GM19467 (cell line): ENCODE measurements at regions not wholly inside any gene's neighbourhood (a gene's known extent, or its start where the extent isn't known, plus 50 kb on each side); places are given as distances from the start of the nearest gene placed in this dataset.
A peak's percentile ranks its signal among the peaks of the same experiment; 100 is the strongest.
"Not testable (repeated sequence)": the region's sequence is repeated elsewhere in the genome, so short reads cannot be mapped to it uniquely, and the experiment has no call there.

Experiments
- ATAC-seq: cut with Tn5 transposase; IDR thresholded peaks from one replicate; pipeline ENCODE4 v1.9.1; 2021; ENCODE audit warnings: mild to moderate bottlenecking, moderate library complexity; ENCODE audit not compliant: unreplicated experiment

DNA sequence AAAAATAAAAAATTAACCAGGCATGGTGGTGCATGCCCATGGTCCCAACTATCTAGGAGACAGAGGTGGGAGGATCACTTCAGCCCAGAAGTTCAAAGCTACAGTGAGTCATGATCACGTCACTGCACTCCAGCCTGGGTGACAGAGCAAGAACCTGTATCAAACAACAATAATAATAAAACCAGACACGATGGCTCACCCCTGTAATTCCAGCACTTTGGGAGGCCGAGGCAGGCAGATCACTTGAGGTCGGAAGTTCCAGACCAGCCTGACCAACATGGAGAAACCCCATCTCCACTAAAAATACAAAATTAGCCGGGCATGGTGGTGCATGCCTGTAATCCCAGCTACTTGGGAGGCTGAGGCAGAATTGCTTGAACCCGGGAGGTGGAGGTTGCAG, 159.4 kb downstream of the SKIDA1 start:
- not testable (repeated sequence) for ATAC-seq

DNA sequence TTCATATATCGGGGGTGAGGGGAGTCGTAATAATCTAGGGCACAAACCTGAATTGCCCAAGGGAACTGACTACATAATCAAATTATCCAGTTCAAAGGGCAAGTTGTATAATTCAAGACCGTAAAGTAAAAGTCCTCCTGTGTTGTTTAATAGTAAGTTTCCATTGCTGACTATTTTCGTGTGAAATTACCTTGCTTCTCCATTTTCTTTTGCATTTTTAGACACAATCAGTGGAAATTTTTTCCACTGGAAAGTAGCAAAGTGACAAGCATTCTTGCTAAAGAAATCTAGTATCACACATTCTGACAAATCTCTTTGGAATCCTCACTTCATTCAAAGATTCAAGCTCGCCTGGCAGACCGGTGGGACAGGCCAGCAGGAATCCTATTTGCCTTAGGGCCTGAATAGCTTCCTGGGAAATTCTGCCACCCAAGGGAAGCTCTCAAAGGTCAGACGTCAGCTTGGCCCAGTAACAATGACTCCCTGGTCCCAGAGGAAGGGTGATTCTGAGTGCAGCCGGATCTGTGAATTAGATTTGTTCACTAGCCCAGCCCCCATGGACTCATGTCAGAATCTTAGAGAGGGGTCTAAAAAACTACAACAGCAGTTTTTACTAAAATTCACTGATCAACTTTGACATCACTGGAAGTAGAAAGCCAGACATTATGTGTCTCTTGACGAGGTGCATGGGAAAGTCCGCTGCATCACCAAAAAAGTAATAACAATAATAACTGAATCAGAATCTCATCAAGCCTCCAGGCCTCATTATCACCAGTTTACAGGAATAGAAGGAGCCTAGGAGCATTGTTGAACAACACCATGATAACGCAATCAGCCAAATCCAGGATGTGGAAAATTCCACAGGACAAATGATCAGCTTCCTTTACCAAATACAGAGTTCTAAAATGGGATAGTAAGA, 161.0 kb downstream of the SKIDA1 start:
- no peak for ATAC-seq

GRCh38 chr10:21363731-21364104, 161.8 kb downstream of the SKIDA1 start:
- ATAC-seq: no peak

DNA sequence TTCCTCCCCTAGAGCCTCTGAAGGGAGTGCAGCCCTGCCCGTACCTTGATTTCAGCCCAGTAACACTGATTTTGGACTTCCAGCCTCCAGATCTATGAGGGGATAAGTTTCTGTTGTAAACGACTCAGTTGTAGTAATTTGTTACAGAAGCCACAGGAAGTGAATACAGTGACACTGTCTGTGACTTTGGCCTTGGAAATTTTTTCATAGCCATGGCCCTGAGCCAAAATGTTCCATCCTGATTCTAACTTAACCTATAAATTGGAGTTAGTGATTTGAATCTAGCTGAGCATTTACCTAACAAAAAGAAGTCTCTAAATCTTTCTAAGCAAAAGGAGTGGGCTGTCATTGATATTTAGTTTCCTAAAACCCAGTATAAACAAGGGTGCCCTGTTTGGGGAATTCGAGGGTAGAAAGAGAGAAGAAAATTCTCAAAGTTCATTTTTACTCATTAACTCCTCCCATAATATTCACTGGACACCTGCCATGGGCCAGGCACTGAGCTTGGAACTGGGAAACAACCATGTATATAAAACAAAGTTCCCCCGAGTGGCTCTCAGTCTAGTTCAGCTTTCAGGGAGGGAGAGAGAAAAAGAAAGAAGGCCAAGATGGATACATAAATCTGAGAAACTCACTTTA, 162.3 kb downstream of the SKIDA1 start:
- no peak for ATAC-seq

- no peak for ATAC-seq
Measured at GRCh38 chr10:21359202-21359601, 166.3 kb downstream of the SKIDA1 start.

- ATAC-seq: no peak
Measured at GRCh38 chr10:21355591-21356011, 169.9 kb downstream of the SKIDA1 start.

DNA sequence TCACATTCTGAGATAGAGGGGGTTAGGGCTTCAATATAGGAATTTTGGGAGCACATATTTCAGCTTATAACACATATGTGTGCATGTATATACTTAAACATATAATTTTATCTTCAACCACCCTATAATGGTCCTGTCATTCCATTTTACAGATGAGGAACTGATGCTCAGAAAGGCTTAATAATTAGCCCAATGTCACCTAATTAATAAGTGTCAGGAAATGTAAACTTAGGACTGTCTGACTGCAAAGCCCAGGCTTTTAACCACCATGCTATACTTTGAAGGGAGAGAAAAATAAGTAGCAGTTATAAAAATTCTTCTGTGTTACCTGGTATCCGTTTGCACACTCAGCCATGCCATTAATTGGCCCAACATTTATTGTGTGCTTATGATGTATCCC, 172.6 kb downstream of the SKIDA1 start:
- peak; percentile 67 for ATAC-seq

DNA sequence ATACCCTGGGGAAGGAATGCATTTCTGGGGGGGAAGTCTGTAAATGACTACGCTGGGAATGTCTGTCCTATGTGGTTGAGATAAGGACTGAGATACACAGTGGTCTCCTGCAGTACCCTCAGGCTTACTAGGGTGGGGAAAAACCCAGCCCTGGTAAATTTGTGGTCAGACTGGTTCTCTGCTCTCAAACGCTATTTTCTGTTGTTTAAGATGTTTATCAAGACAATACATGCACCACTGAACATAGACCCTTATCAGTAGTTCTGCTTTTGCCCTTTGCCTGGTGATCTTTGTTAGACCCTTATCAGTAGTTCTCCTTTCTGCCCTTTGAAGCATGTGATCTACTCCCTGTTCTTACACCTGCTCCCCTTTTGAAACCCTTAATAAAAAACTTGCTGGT, 173.9 kb downstream of the SKIDA1 start:
- not testable (repeated sequence) for ATAC-seq

DNA sequence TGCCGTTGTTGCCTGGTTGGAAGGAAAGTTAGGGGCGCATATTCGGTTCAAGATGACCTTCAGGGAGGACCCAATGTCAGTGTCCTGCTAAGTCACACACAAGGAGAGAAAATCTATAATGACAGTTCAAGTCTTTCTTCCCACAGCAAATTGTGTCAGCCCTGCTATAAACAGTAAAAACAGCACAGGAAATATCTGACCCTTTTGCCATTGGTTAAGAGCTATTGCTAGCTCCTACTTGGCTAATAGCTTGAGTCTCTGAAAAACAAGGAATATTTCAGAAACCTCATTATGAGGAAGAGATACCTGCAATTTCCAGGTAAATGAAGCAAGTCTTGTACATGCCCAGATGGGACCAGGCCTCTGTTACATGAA, 175.6 kb downstream of the SKIDA1 start:
- ATAC-seq: no peak

DNA sequence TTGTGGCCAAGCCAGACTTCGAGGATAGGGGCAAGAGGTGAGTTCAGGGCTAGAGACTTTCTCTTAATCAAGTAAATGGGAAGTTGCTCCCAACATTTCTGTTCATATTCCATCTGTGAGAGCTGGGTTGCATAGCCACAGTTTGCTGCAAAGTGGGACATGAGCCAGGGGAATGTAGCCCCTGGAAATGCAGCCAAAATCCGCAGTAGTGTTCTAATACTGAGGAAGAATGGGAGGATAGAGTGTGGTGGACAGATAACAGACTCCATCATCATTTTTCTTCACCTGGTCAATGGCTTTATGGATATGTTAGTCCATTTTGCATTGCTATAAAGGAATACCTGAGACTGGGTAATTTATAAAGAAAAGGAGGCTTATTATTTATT, 177.7 kb downstream of the SKIDA1 start:
- ATAC-seq: no peak

GRCh38 chr10:21347043-21347784, 178.3 kb downstream of the SKIDA1 start:
- ATAC-seq: no peak

- ATAC-seq: no peak
Measured at GRCh38 chr10:21343087-21343486, 182.4 kb downstream of the SKIDA1 start.

GRCh38 chr10:21342499-21342898, 183.0 kb downstream of the SKIDA1 start:
- ATAC-seq: not testable (repeated sequence)

GRCh38 chr10:21340331-21340730, 185.2 kb downstream of the SKIDA1 start:
- ATAC-seq: no peak

GRCh38 chr10:21337171-21337792, 188.2 kb downstream of the SKIDA1 start:
- no peak for ATAC-seq

GRCh38 chr10:21336476-21337170, 188.9 kb downstream of the SKIDA1 start:
- no peak for ATAC-seq

DNA sequence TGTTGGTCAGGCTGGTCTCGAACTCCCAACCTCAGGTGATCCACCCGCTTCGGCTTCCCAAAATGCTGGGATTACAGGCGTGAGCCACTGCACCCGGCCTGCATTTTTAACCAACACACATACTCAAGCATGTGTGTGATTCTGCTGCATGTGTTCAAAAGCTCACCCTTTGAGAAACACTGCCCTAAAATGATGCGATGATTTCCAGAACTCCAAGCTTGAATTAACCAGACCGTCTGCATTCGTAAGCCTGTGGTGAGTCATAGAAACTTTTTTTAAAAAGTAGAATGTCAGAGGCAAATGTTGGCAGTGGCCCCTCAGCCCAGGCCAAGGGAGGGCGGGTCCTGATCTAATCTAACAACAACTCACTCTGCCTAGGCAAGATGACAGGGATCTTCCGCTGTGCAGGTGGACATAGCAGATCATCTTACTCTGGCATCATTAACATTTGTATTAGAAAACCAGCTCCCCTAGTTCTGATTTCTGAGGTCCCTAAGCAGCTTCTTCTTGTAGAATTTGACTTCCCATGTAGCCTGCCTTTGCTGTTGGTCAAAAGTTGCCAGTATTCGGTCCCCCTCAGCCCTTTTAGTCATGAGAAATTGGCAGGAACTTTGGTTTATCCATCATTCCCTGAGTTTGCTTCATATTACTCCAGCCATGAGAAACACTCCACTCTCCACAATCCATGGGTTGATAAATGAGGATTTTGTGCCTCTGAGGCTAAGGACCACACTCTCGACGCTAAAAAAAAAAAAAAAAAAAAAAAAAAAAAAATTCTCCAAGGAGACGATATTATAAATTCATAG, 190.4 kb downstream of the SKIDA1 start:
- ATAC-seq: no peak

- no peak for ATAC-seq
Measured at GRCh38 chr10:21330628-21331020, 194.9 kb downstream of the SKIDA1 start.

DNA sequence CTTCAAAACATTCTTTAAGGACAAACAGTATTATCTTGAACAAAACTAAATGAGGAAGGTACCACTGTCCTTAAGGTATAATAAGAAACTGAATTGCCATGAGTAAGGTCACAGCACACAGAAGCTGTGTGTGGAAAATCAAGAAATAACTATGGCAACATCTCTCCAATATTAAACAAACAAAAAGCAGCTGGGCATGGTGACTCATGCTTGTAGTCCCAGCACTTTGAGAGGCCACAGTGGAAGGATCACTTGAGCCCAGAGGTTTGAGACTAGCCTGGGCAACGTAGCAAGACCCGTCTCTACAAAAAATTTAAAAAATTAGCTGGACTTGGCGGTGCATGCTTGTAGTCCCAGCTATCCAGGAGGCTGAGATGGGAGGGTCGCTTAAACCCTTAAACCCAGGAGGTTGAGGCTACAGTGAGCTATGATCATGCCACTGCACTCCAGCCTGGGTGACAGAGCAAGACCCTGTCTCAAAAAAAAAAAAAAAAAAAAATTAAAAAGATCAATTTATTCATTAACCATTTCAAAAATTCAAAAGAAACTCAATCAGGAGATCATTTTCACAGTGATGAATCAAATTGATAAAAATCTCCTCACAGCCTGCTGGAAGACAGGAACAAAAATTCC, 195.4 kb downstream of the SKIDA1 start:
- no peak for ATAC-seq
